HEK293T (cell line): ENCODE measurements at regions not wholly inside any gene's neighbourhood (a gene's known extent, or its start where the extent isn't known, plus 50 kb on each side); places are given as distances from the start of the nearest gene placed in this dataset.

Experiments
- FOXA1 ChIP-seq: fragments of 450-650 bp; IDR thresholded peaks from 2 replicates; pipeline ENCODE4 v1.6.1; 2016; ENCODE audit warnings: mild to moderate bottlenecking
- FOXK2 ChIP-seq: fragments of 450-650 bp; IDR thresholded peaks from 2 replicates; pipeline ENCODE4 v1.6.1; 2016; ENCODE audit warnings: mild to moderate bottlenecking
- FOXM1 ChIP-seq: fragments of 450-650 bp; IDR thresholded peaks from 2 replicates; pipeline ENCODE4 v1.6.1; 2017; ENCODE audit warnings: mild to moderate bottlenecking, borderline replicate concordance
- HDGF ChIP-seq: fragments of 450-650 bp; IDR thresholded peaks from 2 replicates; pipeline ENCODE4 v1.6.1; 2017; ENCODE audit warnings: antibody characterized with exemption, borderline replicate concordance
- SP1 ChIP-seq: fragments of 450-650 bp; IDR thresholded peaks from 2 replicates; pipeline ENCODE4 v1.6.1; 2017
- SUZ12 ChIP-seq: fragments of 450-650 bp; IDR thresholded peaks from 2 replicates; pipeline ENCODE4 v1.6.1; 2016; ENCODE audit warnings: mild to moderate bottlenecking
- TARDBP ChIP-seq: fragments of 450-650 bp; IDR thresholded peaks from 2 replicates; pipeline ENCODE4 v1.6.1; 2016
- TF ChIP-seq, protein P1 (sequence below): fragments of 450-650 bp; IDR thresholded peaks from 2 replicates; pipeline ENCODE4 v1.6.1; 2016

DNA sequence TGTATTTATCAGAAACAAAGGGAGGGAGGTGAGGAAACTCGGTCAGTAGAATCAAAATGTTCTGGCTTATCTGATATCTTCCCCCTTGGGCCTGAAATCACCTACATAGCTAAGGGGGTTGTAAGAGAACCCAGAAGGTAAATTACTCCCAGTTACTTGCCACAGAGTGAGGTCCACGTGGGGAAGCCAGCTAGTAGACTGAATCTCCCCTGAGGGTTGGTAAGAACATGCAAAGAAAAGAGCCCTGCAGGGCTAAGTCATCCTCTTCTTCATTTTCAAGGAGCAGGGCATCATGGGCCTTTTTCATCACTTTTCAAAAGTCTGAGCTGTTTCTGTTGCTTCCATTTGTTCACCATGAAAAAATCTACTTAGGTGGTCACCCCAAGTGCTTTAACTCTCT, 115.4 kb downstream of the QRSL1 start:
- TF ChIP-seq SP1, result no peak
- TF ChIP-seq FOXA1, result no peak
- TF ChIP-seq SUZ12, result no peak
- TF ChIP-seq, protein P1, sequence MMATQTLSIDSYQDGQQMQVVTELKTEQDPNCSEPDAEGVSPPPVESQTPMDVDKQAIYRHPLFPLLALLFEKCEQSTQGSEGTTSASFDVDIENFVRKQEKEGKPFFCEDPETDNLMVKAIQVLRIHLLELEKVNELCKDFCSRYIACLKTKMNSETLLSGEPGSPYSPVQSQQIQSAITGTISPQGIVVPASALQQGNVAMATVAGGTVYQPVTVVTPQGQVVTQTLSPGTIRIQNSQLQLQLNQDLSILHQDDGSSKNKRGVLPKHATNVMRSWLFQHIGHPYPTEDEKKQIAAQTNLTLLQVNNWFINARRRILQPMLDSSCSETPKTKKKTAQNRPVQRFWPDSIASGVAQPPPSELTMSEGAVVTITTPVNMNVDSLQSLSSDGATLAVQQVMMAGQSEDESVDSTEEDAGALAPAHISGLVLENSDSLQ, result no peak
- TF ChIP-seq FOXM1, result no peak
- TF ChIP-seq TARDBP, result no peak
- no peak for TF ChIP-seq FOXK2
- TF ChIP-seq HDGF, result no peak
